Ovary (tissue), 7 donors: ENCODE measurements at regions not wholly inside any gene's neighbourhood (a gene's known extent, or its start where the extent isn't known, plus 50 kb on each side); places are given as distances from the start of the nearest gene placed in this dataset.

Experiments
- DNase-seq, 5 donors: peaks; one replicate each; pipeline ENCODE4 v3.0.0-alpha.2; 2019 to 2020
- H3K27ac ChIP-seq, 2 donors: fragments of 200-600 bp; one replicate each; pipeline versions ENCODE4 v1.5.1 to v1.8.0; 2019 to 2022
- H3K27me3 ChIP-seq: fragments of 200-600 bp; one replicate; pipeline ENCODE4 v1.8.0; 2022
- H3K36me3 ChIP-seq: fragments of 200-600 bp; sonication (generic); one replicate; pipeline ENCODE4 v1.5.1; 2019
- H3K4me1 ChIP-seq: one replicate; pipeline ENCODE4 v1.8.1; 2013; ENCODE audit warnings: mild to moderate bottlenecking, moderate library complexity; ENCODE audit not compliant: insufficient read depth
- H3K4me3 ChIP-seq: fragments of 200-600 bp; sonication (generic); one replicate; pipeline ENCODE4 v1.5.1; 2017
- H3K9me3 ChIP-seq, 2 donors: fragments of 200-600 bp in 1 of 2; sonication (generic) in 1 of 2; one replicate each; pipeline versions ENCODE4 v1.5.1 to v1.8.1; 2013 to 2019; ENCODE audit warnings: mild to moderate bottlenecking in 1 of 2, moderate library complexity in 1 of 2
- CTCF ChIP-seq, 3 donors: fragments of 450-650 bp in 2 of 3; fragments of 200-600 bp in 1 of 3; IDR thresholded peaks; one replicate each; pipeline versions ENCODE4 v1.5.1 to v1.8.0; 2016 to 2022; ENCODE audit warnings: antibody characterized with exemption in 3 of 3, mild to moderate bottlenecking in 1 of 3
- EP300 ChIP-seq: sonication (generic); formaldehyde crosslinking; IDR thresholded peaks from one replicate; pipeline ENCODE4 v1.6.1; 2017; ENCODE audit warnings: antibody characterized with exemption
- POLR2A ChIP-seq: fragments of 450-650 bp; IDR thresholded peaks from one replicate; pipeline ENCODE4 v1.6.1; 2017; ENCODE audit warnings: antibody characterized with exemption, mild to moderate bottlenecking, moderate library complexity
- WGBS, 3 donors: extraction: QIAGEN DNeasy Blood & Tissue Kit in 1 of 3; methylation state at CpG; one replicate each; pipeline versions ENCODE4 v1.1.5 to v1.1.7; 2013 to 2017; 5-methylcytosine and 5-hydroxymethylcytosine counted together
- intact Hi-C, 4 donors: fragments of 100-400 bp; cut with DNase I; formaldehyde crosslinking; loops; one replicate each; pipeline versions ENCODE4 v1.11.0 to v1.15.1; 2022 to 2023
- donor health status: DM: no; HTN: no; CAD: no; lungs with moderate emphysema.
- donor health status: DM: no; HTN: no; CAD: no.
- donor health status: Bipolar disorder and iron deficiency.
- donor health status: DM: no; HTN: no; CAD: no.
- donor health status: DM: yes; HTN: yes; CAD: no.

- WGBS, 3 donors, result 86 to 98% (median 90%) methylated on average over 1 of the region's 1 CpG
- H3K27ac ChIP-seq, result no peak overlapping the region
- intact Hi-C loops, result no loop called here
- no peaks in the 10 kb centered on the region for H3K4me1 ChIP-seq
- H3K36me3 ChIP-seq, result no peaks in the 10 kb centered on the region
- no peaks in the 10 kb centered on the region for H3K27me3 ChIP-seq
- DNase-seq, result no peak
- H3K4me3 ChIP-seq, result no peak overlapping the region
- TF ChIP-seq POLR2A (no peak), EP300 (no peak), CTCF (IDR thresholded peaks at IDR 0.05) (no peak)
- no peaks in the 10 kb centered on the region for H3K9me3 ChIP-seq
Measured at GRCh38 chr4:175561696-175562095, 250.4 kb downstream of the GPM6A start.

- TF ChIP-seq EP300, result no peak
- TF ChIP-seq CTCF (IDR thresholded peaks at IDR 0.05), result no peak
- no peak for TF ChIP-seq POLR2A
- no peaks in the 10 kb centered on the region for H3K27me3 ChIP-seq
- no peak overlapping the region for H3K4me3 ChIP-seq
- H3K9me3 ChIP-seq, result no peaks in the 10 kb centered on the region
- no peak for DNase-seq
- intact Hi-C loops, result no loop called here
- WGBS, 3 donors, result 44% methylated on average over 2 of the region's 2 CpGs
- no peaks in the 10 kb centered on the region for H3K36me3 ChIP-seq
- no peak overlapping the region for H3K27ac ChIP-seq
- H3K4me1 ChIP-seq, result no peaks in the 10 kb centered on the region
Measured at GRCh38 chr4:175562111-175562510, 250.0 kb downstream of the GPM6A start.

- Histone ChIP-seq H3K27ac (no peak overlapping the region), H3K27me3 (no peaks in the 10 kb centered on the region), H3K4me3 (no peak overlapping the region), H3K9me3 (no peaks in the 10 kb centered on the region), H3K4me1 (no peaks in the 10 kb centered on the region), H3K36me3 (no peaks in the 10 kb centered on the region)
- WGBS, 3 donors, result 95 to 96% (median 95%) methylated on average over 4 of the region's 4 CpGs
- TF ChIP-seq POLR2A, result no peak
- no peak for TF ChIP-seq CTCF (IDR thresholded peaks at IDR 0.05)
- no peak for TF ChIP-seq EP300
- intact Hi-C loops, result no loop called here
- DNase-seq, result no peak
Measured at GRCh38 chr4:175562542-175562941, 249.5 kb downstream of the GPM6A start.
